NCI-H510A (cell line): ENCODE measurements at regions not wholly inside any gene's neighbourhood (a gene's known extent, or its start where the extent isn't known, plus 50 kb on each side); places are given as distances from the start of the nearest gene placed in this dataset.
"Not testable (repeated sequence)": the region's sequence is repeated elsewhere in the genome, so short reads cannot be mapped to it uniquely, and the experiment has no call there.

Experiments
- DNase-seq: peaks from one replicate; lab custom pipeline; 2025; lab: John Stamatoyannopoulos, UW

DNA sequence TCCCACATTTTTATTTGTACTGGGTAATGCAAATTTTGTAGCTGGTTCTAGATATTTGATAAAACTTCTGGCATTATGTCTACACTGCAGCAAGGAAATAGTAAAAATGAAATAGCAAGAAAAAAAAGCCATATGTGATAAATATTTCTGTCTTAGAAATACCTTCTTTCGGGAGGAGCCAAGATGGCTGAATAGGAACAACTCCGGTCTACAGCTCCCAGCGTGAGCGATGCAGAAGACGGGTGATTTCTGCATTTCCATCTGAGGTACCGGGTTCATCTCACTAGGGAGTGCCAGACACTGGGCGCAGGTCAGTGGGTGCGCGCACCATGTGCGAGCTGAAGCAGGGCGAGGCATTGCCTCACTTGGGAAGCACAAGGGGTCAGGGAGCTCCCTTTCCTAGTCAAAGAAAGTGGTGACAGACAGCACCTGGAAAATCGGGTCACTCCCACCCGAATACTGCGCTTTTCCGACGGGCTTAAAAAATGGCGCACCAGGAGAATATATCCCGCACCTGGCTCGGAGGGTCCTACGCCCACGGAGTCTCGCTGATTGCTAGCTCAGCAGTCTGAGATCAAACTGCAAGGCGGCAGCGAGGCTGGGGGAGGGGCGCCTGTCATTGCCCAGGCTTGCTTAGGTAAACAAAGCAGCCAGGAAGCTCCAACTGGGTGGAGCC lies 461.4 kb downstream of the ZWINT start:
- DNase-seq, result not testable (repeated sequence)

DNA sequence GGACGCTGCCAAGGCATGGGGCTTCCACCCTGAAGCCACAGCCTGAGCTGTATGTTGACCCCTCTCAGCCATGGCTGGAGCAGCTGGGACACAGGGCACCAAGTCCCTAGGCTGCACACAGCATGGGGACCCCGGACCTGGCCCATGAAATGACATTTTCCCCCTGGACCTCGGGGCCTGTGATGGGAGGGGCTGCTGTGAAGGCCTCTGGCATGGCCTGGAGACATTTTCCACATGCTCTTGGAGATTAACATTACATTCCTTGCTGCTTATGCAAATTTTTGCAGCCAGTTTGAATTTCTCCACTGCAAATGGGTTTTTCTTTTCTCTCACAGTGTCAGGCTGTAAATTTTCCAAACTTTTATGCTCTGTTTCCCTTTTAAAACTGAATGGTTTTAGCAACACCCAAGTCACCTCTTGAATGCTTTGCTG lies 463.6 kb downstream of the ZWINT start:
- DNase-seq, result no peak

DNA sequence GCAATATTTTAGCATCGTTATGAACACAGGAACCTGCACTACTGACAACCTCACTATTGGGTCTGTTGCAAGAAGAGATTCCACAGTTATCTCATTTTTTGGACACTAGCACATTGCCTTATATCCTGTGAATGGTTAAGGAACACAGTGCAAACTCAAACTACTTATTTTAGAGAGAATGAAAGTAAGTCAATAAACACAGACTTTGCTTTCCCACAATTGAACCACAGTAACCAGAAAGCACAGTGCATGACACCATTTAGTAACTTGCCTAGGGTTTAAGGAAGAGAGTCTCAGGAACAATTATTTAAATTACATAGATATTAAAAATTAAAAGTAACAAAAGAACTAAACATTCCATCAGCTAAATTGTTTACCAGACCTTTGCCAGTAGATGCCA lies 468.8 kb downstream of the ZWINT start:
- DNase-seq, result no peak

DNA sequence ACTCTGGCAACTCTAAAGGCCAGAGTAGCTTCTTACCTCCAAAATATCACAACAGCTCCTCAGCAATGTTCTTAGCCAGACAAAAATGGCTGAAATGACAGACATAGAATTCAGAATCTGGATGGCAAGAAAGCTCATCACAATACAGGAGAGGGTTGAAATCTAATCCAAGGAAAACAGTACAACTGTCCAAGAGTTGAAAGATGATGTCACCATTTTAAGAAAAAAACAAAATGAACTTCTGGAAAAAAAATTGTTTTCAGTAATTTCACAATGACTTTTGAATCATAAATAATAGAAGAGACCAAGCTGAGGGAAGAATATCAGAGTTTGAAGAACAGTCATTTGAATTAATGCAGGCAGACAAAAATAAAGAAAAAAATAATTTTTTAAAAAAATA lies 479.5 kb downstream of the ZWINT start:
- no peak for DNase-seq

DNA sequence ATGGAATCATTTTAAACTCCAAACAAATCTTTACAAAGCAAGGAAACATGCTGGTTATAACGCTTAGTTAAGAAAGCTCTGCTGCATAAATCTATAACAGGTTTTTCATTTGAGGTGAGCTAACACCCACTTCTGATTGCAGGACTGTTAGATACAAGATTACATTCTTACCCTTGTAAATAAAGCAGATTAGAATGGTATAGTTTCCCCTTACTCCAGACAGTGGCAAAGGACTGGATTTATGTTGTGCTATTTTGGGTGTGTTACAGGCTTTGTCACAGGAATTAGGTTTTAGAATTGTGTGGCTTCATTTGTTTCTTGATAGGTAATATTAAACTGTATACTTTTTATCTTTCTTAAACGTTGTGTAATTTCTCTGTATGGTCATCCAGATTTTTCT lies 487.6 kb downstream of the ZWINT start:
- no peak for DNase-seq

DNA sequence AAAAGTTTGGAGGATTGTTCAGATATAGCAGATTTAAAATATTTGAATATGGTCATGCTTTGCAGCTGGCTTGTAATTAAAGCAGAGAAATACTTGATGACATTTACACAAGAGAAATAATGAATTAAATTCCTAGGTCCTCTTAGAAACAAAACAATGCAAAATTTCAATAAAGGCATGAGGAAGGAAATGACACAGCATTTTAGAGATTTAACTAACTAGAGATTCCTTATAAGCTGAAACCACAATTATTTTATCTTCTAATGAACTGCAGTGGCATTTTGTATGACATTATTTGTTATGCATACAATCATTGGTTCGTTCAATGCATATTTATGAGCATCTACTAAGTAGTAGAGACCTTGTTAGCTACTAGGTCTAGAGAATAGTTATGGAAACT lies 490.9 kb downstream of the ZWINT start:
- DNase-seq, result no peak

DNA sequence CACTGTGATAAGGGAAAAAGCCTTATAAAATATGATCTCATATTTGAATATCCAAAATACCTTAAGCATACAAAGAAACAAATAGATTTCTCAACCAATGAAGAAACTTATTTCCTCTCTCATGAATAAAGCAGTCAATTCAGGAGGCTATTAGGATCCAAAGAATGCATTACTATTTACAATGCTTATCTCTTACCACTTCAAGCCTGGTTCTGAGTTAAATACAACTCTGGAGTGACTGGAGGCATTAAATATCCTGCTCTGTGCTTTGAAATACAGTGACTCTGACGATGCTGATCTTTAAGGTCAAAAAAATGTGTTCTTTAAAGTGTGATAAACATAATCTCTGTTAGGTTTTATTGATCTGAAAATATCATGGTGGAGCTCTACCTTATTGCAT lies 493.2 kb downstream of the ZWINT start:
- DNase-seq, result no peak

DNA sequence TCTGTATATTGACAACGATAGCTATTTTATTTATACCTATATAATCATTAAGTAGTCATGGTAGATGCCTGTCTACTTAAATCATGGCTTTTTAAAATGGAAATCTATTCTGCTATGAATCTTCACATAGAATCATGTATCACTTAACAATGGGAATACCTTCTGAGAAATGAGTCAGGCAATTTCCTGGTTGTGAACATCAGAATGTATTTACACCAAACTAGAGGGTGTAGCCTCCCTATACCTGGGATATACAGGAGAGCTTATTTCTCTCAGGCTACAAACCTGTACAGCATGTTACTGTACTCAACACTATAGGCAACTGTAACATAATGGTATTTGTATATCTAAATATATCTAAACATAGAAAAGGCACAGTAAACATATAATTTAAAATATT lies 502.3 kb downstream of the ZWINT start:
- no peak for DNase-seq

DNA sequence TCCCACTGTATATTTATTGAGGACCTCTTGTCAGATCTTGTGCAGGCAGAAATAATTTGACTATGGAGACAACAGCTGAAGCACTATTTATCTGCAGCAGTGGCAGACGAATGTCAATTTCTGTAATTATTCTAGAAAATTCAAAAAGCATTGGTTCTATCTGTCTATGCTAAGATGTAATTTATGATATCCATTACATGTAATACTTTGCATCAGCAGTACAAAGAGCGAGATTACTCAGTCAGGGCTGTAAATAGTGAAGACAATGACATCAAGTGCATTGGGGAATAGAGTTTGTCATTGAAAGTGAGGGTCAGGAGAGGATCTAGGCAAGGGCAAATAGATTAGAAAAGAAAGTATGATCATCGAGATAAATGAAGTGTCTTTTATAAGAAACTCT lies 508.2 kb downstream of the ZWINT start:
- DNase-seq, result no peak

DNA sequence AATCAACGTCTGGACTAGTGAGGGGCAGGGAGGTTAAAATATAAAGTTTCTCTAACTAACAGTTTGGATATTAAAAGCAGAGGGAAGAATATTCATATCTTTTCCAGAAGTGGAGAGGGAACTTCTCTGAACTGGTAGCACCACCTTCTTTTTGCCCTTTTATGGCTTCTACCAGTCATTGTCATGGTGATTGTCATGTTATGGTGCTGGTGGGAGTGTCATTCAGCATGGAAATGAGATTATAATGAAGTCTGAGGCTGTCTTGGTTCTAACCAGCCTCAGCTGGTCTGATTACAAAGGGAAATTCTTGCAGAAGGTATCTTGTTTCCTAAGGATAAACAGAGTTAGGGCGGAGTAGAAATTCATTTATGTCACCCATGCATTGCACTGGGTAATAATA lies 523.8 kb downstream of the ZWINT start:
- no peak for DNase-seq

DNA sequence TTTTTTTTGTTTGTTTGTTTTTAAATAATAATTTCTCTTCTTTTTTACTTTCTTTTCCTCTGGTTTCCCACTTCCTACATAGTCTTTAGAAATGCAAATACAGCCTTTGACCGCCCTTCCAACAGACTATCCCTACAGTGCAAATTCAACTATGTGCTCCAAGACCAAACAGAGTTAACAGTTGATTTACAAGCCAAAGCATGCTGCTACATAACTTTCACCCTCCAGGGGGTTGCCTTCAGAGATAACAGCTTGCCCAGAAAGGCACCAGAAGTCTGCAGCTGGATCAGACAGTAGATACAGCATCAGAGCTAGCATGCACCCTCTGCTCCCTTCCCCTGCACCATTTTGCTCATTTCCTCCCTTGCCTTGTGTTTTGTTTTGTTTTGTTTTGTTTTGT lies 539.0 kb downstream of the ZWINT start:
- DNase-seq, result no peak

DNA sequence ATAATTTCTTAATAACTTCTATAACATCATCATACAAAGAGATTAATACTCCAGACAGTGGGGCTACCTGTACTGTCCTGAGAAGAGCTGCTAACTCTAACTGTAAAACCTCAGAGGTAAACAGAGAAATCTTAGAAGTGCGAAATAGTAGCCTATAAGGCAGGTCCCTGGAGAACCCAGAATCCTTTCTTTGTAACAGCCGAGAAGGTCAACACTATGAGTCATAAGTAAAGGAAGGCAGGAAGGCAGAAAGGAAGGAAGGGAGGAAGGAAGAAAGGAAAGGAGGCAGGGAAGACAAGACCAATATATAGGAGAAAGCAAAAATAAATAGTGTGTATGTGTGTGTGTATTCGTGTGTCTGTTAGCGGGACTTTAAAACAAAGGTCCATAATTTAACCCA lies 540.6 kb downstream of the ZWINT start:
- DNase-seq, result no peak

DNA sequence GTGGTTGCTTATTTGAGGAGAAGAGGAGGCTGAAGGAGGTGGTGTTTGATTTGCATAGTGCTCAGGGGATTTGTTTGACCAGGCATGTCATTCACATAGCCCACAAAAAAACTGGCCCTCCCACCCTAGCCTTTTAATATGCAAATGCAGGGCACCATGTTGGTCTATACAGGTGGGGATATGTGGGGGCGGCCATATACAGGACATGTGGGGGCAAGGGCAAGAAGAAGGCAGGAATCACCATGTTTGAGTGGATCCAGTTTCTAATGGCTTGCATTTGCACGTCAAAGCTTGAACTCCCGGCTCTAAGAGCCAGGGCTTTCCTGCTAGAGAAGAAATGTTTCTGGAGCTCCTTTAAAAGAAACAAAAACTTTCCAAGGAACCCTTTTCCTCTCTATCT lies 541.0 kb downstream of the ZWINT start:
- no peak for DNase-seq

DNA sequence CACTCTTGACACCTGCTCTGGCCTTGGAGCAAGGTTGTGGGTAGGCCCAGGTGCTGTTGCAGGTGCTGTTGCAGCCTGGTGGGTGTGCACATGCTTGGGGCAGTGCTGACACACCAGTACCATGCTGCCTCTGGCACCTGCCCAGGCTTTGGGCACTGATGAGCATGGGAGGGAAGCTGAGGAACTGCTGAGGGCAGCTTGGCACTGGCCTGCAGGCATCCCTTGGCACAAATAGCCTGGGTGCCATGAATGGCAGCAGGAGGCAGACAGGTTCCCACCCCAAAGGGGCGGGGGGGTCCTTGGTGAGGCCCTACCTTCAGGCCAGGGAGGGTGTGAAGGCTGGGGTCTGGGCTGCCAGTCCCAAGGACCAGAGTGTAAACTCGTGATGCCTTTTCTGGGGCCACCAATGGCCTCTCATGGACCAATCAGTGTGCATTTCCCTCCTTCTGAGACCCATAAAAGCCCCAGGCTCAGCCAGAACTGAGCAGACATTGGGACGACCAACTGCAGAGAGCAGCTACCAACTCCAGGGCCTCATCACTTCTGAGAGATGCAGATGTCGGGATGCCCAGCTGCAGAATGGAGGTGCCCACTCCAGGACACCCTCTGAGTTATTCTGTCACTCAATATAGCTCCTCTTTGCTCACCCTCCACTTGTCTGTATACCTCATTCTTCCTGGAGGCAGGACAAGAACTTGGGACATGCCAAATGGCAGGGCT lies 547.4 kb downstream of the ZWINT start:
- DNase-seq, result no peak

DNA sequence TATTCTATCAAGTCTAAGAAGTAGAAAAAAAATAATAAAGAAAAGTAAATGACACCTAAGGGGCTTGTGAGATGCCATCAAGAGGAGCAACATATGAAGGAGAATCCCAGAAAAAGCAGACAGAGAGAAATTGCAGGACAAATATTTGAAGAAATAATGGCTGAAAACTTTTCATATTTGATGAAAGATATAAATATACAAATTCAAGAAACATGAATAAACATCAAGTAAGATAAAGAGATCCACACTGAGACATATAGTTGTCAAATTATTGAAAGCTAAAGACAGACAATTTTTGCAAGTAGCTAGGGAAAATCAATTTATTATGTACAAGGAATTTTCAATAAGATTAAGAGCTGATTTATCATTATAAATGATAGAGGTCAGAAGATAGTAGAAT lies 558.0 kb downstream of the ZWINT start:
- no peak for DNase-seq

DNA sequence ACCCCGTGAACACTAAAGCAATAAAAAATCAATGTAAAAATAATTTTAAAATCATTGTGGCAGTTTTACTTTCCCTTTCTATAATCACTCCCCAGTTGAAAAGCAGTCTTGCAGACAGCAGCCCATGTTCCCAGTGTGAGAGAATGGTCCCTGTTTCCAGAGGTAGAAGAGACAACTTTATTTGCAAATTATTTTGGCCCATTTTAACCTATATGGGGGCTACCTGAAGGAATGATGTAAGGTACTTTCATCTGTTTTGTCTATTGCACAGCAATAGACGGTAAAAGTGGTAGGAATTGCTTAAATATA lies 559.8 kb downstream of the ZWINT start:
- DNase-seq, result no peak

DNA sequence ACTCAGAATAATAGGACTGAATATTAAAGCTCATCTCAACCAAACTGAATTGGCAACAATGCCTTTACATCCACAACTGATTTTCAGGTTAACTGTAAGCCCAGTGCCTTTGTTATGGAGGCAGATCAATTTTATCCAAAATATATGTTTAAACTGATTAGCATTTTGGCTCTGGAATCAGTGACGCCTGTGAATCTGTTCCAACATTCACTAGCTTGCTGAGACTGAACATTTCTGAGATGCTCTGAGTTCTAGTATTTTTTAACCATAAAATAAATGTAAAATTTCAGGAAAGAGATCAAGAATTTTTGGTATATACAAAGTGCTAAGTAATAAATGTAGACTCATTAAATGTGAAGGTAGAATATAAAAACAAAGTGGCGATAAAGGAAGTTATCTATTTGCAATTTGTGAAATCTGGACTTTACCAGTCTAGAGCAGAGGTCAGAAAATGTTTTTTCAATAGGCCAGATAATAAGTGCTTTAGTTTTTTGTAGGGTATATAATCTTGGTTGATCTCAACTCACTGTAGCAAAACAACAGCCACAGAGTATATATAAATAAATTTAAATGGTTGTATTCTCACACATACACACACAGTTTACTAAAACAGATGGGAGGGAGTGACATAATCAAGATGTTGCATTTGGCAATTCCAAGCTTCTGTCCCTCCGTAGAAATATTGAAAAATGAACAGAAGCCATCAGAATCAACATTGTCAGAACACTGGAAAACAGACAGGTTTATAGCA lies 560.3 kb downstream of the ZWINT start:
- DNase-seq, result no peak

DNA sequence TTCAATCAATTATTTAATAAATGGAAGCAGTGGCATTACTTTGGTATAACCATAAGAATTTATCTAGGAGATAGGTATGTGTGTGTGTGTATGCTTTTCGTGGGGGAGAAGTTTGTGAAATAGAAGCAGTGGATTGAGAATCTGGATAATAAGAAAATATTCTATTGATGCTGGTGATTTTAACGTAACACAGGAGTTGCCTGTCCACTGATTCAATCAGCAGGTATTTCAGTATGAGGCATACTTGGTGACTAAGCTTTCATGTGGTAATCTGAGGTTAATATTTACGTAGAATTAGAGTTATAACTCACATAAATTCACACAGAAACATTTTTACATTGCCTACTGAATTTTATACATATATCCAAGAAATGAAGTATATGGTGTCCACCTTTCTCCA lies 568.0 kb downstream of the ZWINT start:
- no peak for DNase-seq

DNA sequence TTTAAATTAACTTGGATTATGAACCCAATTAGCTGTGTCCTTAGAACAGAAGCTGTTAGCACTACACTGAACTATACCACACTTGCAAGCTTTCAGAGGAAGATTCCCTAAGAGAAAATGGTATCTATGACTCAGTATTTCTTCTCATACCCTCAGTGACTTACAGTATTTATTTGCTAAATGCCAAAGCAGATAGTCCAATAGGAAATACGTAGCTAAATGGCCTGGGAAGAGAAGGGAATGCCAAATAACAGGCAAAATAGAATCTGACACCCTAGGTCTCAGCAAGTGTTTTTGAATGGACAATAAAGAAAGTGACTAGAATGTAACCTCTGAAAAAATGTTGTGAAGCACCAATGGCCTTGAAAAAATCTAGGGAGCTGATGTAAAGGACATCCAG lies 570.8 kb downstream of the ZWINT start:
- DNase-seq, result not testable (repeated sequence)

DNA sequence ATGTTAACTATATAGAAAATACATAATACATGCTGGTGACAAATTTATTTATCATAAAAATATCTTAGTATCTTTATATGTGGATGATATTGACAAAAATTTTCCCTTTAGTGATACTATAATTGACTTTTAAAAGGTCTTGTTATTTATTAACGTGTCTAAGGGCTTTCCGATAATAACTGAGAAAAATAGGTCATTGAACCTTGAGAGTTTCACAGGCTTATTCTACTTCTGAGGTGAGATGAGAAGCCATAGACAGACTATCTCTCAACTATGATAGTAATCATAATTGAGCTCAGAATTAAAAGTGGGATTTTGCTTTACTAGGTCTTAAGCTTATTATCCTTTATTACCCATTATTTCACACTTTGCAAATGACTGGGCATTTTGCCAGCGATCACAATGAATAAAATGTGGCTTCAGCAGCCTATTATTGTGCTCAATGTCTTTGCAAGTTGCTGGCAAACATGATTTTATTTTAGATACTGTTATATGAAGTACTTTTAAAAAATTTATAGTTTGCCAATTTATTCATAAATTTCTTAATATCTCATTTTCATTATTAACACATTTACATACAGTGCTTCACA lies 574.5 kb downstream of the ZWINT start:
- no peak for DNase-seq

DNA sequence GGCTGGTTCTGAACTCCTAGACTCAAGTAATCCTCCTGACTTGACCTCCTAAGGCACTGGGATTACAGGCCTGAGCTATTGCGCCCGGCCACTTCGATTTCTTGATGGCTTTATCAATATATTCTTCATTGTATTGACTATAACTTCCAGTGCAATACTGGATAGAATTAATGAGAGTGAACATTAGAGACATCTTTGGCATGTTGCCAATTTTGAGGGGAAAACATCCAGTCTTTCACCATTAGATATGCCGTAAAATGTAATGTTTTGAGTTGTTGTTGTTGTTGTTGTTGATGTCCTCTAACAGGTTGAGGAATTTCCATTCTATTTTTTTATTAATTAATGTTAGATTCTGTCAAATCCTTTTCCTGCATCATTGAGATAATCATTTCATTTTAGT lies 578.9 kb downstream of the ZWINT start:
- no peak for DNase-seq

DNA sequence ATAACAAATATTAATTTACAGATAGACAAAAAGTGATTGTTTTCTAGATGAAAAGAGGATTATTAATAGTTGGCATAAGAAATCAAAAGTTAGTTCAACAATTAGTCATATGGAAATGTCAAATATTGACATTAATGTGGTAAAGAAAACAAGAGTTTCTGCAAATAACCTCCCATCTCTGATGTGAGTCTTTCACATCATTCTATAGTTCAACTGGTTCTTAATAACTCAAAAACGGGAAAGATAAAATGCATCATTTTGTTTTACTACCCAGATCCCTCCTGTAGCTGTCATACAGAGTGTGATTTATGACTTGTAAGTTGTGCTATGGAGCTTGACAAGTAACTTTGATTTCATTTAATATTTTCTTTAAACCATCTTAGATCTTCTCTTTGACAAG lies 594.8 kb downstream of the ZWINT start:
- no peak for DNase-seq

DNA sequence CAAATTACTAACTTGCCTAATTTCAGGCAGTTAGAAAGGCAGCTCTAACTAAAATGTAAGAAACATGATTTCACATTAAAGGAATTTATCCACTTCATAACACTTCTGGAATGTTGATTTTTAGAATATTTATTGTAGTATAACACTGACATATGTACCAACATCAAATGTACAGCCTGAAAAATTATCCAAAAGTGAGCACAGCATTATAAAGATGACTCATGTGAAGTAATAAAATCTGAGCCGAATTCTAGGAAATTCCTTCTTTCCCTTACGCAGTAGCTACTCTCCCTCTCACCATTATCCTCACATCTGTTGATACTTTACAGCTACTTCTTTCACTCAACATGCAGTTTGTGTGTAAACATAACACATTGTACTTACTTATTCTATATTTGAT lies 610.6 kb downstream of the ZWINT start:
- DNase-seq, result no peak
